ENCODE measurements at regions not wholly inside any gene's neighbourhood (a gene's known extent, or its start where the extent isn't known, plus 50 kb on each side); places are given as distances from the start of the nearest gene placed in this dataset.

DNA sequence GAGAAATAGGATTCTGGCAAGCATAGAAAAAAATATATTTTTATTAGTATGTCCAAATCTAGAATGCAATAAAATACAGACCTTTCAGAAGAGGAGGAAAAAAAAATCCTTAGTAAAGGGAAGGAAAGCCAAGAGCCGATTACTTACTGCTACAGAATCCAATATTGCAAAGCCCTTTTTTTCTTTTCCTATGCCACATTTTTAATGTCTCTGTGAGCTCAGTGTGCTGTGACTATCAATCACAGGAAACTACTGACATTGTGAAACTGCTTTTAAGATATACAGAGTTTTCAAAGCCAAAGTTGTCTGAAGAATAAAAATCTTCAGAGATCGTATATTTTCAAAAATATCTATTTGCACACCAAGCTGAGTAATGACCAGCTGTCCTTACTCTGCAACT is 120.4 kb downstream of the CHD9NB start:
- no peak for TF ChIP-seq CTCF (IDR thresholded peaks at IDR 0.05)
- TF ChIP-seq POLR2A (IDR thresholded peaks at IDR 0.05), result no peak
